ENCODE measurements at regions not wholly inside any gene's neighbourhood (a gene's known extent, or its start where the extent isn't known, plus 50 kb on each side); places are given as distances from the start of the nearest gene placed in this dataset.

DNA sequence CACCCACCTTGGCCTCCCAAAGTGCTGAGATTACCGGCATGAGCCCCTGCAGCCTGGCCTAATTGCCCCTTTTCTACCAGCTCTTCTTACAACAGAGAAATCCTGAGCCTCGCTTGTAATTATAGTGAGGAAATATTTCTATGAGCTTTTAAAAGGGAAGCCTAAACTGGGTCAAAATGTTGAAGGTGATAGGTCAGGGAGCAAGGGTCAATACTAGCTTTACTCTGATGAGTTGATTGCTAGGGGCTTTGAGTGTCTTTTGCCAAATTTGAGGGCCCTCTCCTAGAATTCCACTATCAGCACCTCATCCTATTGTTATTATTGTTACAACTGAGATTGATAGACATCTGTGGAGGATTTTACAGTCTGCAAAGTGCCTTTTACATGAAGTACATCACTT, 62.4 kb upstream of the PIAS1 start:
- H3K27me3 ChIP-seq = no peaks in the 10 kb centered on the region
- TF ChIP-seq CTCF (IDR thresholded peaks at IDR 0.05) = no peak
- no peaks in the 10 kb centered on the region for H3K9me3 ChIP-seq
- H3K4me1 ChIP-seq = no peaks in the 10 kb centered on the region
- H3K4me3 ChIP-seq = no peak overlapping the region
- DNase-seq = no peak
- intact Hi-C loops (cut with DNase I; ENCODE audit: low total_unique reads) = no loop called here
- H3K27ac ChIP-seq = no peak overlapping the region
- no peaks in the 10 kb centered on the region for H3K36me3 ChIP-seq

GRCh38 chr15:67992411-67992810, 61.7 kb upstream of the PIAS1 start:
- no peaks in the 10 kb centered on the region for H3K36me3 ChIP-seq
- intact Hi-C loops (cut with DNase I; ENCODE audit: low total_unique reads) = no loop called here
- no peak overlapping the region for H3K27ac ChIP-seq
- no peaks in the 10 kb centered on the region for H3K9me3 ChIP-seq
- DNase-seq = no peak
- TF ChIP-seq CTCF (IDR thresholded peaks at IDR 0.05) = no peak
- no peak overlapping the region for H3K4me3 ChIP-seq
- no peaks in the 10 kb centered on the region for H3K27me3 ChIP-seq
- no peaks in the 10 kb centered on the region for H3K4me1 ChIP-seq

- no peak overlapping the region for H3K27ac ChIP-seq
- no peak for TF ChIP-seq CTCF (IDR thresholded peaks at IDR 0.05)
- no peaks in the 10 kb centered on the region for H3K27me3 ChIP-seq
- DNase-seq = no peak
- H3K9me3 ChIP-seq = no peaks in the 10 kb centered on the region
- H3K4me1 ChIP-seq = no peaks in the 10 kb centered on the region
- intact Hi-C loops (cut with DNase I; ENCODE audit: low total_unique reads) = no loop called here
- H3K36me3 ChIP-seq = no peaks in the 10 kb centered on the region
- no peak overlapping the region for H3K4me3 ChIP-seq
Measured at GRCh38 chr15:67992834-67993233, 61.3 kb upstream of the PIAS1 start.

- Histone ChIP-seq H3K27ac (no peak overlapping the region), H3K9me3 (no peaks in the 10 kb centered on the region), H3K27me3 (no peaks in the 10 kb centered on the region), H3K36me3 (no peaks in the 10 kb centered on the region), H3K4me1 (peaks cover 0 to 13% (median 5%) of the 10 kb centered on the region in 4 donors), H3K4me3 (no peak overlapping the region)
- TF ChIP-seq CTCF (IDR thresholded peaks at IDR 0.05) = no peak
- intact Hi-C loops (cut with DNase I; ENCODE audit: low total_unique reads) = no loop called here
- DNase-seq = no peak
Measured at GRCh38 chr15:67997996-67998395, 56.1 kb upstream of the PIAS1 start.

DNA sequence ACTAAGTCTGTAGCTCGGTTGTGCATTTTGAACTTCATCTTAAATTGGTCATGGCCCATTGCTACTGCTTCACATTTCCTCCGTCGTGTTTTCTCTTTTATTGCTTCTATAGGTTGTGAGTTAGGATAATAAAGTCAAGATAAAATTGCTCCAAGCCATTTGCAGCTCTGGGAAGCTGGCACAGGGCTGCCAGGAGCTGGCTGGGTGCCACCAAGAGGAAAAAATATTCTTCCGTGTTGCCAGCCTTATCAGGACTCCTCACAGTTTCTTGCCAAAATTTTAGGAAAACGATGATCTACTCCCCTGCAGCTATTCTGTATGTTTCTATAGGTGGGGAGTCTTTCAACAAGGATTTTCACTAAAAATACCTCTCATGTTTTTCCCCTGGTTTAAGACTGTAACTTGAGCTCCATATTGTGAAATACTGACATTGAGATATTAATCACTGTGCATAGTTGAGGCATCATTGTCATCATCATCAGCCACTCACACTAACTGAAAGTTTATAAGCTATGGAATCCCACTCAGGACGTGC, 55.4 kb upstream of the PIAS1 start:
- DNase-seq = no peak
- H3K27ac ChIP-seq = no peak overlapping the region
- intact Hi-C loops (cut with DNase I; ENCODE audit: low total_unique reads) = no loop called here

More for the DNA sequence above, 55.4 kb upstream of the PIAS1 start:
- TF ChIP-seq CTCF (IDR thresholded peaks at IDR 0.05) = no peak
- peaks cover 0 to 13% (median 5%) of the 10 kb centered on the region in 4 donors for H3K4me1 ChIP-seq
- no peaks in the 10 kb centered on the region for H3K27me3 ChIP-seq
- H3K36me3 ChIP-seq = no peaks in the 10 kb centered on the region
- H3K4me3 ChIP-seq = no peak overlapping the region
- no peaks in the 10 kb centered on the region for H3K9me3 ChIP-seq

All from tibial artery (tissue), 4 donors.